ENCODE measurements at regions not wholly inside any gene's neighbourhood (a gene's known extent, or its start where the extent isn't known, plus 50 kb on each side); places are given as distances from the start of the nearest gene placed in this dataset.

DNA sequence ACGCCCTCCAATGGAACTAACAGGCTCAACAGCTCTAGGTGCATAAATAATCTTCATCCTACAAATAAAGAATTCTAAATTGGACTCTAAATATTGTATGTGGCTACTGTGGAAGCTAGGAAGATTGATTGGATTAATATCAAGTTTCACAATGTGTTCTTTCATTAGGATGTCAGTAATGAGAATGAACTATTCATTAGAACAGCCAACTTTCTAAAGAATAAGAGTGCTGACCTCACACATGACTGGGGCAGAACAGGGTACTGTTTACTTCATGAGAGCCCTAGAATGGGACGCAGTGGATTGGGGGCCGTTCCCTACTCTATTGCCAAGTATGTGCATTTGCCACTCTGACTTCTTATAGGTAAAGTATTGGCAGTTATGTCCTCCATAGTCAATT is 528.2 kb upstream of the RBFOX1 start:
- H3K9me3 ChIP-seq (ENCODE audit: control insufficient read depth, insufficient read depth, low read depth, low read length), result no peaks in the 10 kb centered on the region
- CTCF ChIA-PET, result no interaction called here
- POLR2A ChIA-PET, result no interaction called here
- H3K4me3 ChIP-seq (ENCODE audit: low read depth, low read length), result no peak overlapping the region
- no peaks in the 10 kb centered on the region for H3K4me1 ChIP-seq (ENCODE audit: control insufficient read depth, insufficient read depth, low read length)
- no peak overlapping the region for H3K27ac ChIP-seq (ENCODE audit: extremely low read depth, low read depth, low read length)
- TF ChIP-seq BCL11A (tag by site-specific recombination; IDR thresholded peaks at IDR 0.05; ENCODE audit: low read depth) (no peak), ZNF837 (tag by site-specific recombination; IDR thresholded peaks at IDR 0.05) (no peak), ZNF248 (tag by site-specific recombination; IDR thresholded peaks at IDR 0.05) (no peak), ZNF660 (tag by site-specific recombination; IDR thresholded peaks at IDR 0.05) (no peak), ZNF341 (tag by site-specific recombination; IDR thresholded peaks at IDR 0.05; ENCODE audit: low read depth) (no peak), ZNF16 (tag by site-specific recombination; IDR thresholded peaks at IDR 0.05; ENCODE audit: low read depth) (no peak), ZNF211 (tag by site-specific recombination; IDR thresholded peaks at IDR 0.05; ENCODE audit: low read depth) (no peak), ZNF747 (tag by site-specific recombination; IDR thresholded peaks at IDR 0.05) (no peak), SP3 (tag by site-specific recombination; IDR thresholded peaks at IDR 0.05) (no peak), ZNF664 (tag by site-specific recombination; IDR thresholded peaks at IDR 0.05) (no peak), ZBTB8A (tag by site-specific recombination; IDR thresholded peaks at IDR 0.05) (no peak), ZBTB10 (tag by site-specific recombination; IDR thresholded peaks at IDR 0.05) (no peak), MZF1 (tag by site-specific recombination; IDR thresholded peaks at IDR 0.05; ENCODE audit: borderline replicate concordance) (no peak), ZNF18 (tag by site-specific recombination; IDR thresholded peaks at IDR 0.05) (no peak), ZNF629 (tag by site-specific recombination; IDR thresholded peaks at IDR 0.05) (no peak)
- TF ChIP-seq, protein P1, sequence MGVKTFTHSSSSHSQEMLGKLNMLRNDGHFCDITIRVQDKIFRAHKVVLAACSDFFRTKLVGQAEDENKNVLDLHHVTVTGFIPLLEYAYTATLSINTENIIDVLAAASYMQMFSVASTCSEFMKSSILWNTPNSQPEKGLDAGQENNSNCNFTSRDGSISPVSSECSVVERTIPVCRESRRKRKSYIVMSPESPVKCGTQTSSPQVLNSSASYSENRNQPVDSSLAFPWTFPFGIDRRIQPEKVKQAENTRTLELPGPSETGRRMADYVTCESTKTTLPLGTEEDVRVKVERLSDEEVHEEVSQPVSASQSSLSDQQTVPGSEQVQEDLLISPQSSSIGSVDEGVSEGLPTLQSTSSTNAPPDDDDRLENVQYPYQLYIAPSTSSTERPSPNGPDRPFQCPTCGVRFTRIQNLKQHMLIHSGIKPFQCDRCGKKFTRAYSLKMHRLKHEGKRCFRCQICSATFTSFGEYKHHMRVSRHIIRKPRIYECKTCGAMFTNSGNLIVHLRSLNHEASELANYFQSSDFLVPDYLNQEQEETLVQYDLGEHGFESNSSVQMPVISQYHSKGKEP (tag by site-specific recombination; IDR thresholded peaks at IDR 0.05), result no peak
- H3K36me3 ChIP-seq (ENCODE audit: control insufficient read depth in 2 of 2, insufficient read depth in 1 of 2, low read length in 2 of 2), result no peaks in the 10 kb centered on the region

GRCh38 chr16:6803176-6803575 is 529.5 kb upstream of the RBFOX1 start:
- ChIA-PET POLR2A (no interaction called here), CTCF (no interaction called here)
- H3K4me1 ChIP-seq (ENCODE audit: control insufficient read depth, insufficient read depth, low read length), result no peaks in the 10 kb centered on the region
- no peaks in the 10 kb centered on the region for H3K36me3 ChIP-seq (ENCODE audit: control insufficient read depth in 2 of 2, insufficient read depth in 1 of 2, low read length in 2 of 2)
- no peak for TF ChIP-seq ZFP41 (tag by site-specific recombination; IDR thresholded peaks at IDR 0.05; ENCODE audit: borderline replicate concordance)
- TF ChIP-seq ZNF394 (tag by site-specific recombination; IDR thresholded peaks at IDR 0.05; ENCODE audit: borderline replicate concordance), result no peak
- no peak for TF ChIP-seq ZNF488 (tag by site-specific recombination; IDR thresholded peaks at IDR 0.05)
- no peak for TF ChIP-seq ZSCAN4 (tag by site-specific recombination; IDR thresholded peaks at IDR 0.05)
- TF ChIP-seq ZNF266 (tag by site-specific recombination; IDR thresholded peaks at IDR 0.05; ENCODE audit: low read depth), result no peak
- TF ChIP-seq WT1 (tag by site-specific recombination; IDR thresholded peaks at IDR 0.05), result no peak
- TF ChIP-seq MEIS1 (CRISPR knock-in tag; IDR thresholded peaks at IDR 0.05; ENCODE audit: borderline replicate concordance), result no peak
- TF ChIP-seq KLF7 (tag by site-specific recombination; IDR thresholded peaks at IDR 0.05; ENCODE audit: borderline replicate concordance), result no peak
- no peak overlapping the region for H3K27ac ChIP-seq (ENCODE audit: extremely low read depth, low read depth, low read length)
- no peak overlapping the region for H3K4me3 ChIP-seq (ENCODE audit: low read depth, low read length)
- no peaks in the 10 kb centered on the region for H3K9me3 ChIP-seq (ENCODE audit: control insufficient read depth, insufficient read depth, low read depth, low read length)

Data from HEK293 (cell line).